Inferior parietal cortex (tissue), 1 donor: ENCODE measurements at regions not wholly inside any gene's neighbourhood (a gene's known extent, or its start where the extent isn't known, plus 50 kb on each side); places are given as distances from the start of the nearest gene placed in this dataset.
A peak's percentile ranks its signal among the peaks of the same experiment; 100 is the strongest.

Experiments used
- DNase-seq: peaks from one replicate; pipeline ENCODE4 v3.0.0-alpha.2; 2016; ENCODE audit errors: extremely low spot score

DNA sequence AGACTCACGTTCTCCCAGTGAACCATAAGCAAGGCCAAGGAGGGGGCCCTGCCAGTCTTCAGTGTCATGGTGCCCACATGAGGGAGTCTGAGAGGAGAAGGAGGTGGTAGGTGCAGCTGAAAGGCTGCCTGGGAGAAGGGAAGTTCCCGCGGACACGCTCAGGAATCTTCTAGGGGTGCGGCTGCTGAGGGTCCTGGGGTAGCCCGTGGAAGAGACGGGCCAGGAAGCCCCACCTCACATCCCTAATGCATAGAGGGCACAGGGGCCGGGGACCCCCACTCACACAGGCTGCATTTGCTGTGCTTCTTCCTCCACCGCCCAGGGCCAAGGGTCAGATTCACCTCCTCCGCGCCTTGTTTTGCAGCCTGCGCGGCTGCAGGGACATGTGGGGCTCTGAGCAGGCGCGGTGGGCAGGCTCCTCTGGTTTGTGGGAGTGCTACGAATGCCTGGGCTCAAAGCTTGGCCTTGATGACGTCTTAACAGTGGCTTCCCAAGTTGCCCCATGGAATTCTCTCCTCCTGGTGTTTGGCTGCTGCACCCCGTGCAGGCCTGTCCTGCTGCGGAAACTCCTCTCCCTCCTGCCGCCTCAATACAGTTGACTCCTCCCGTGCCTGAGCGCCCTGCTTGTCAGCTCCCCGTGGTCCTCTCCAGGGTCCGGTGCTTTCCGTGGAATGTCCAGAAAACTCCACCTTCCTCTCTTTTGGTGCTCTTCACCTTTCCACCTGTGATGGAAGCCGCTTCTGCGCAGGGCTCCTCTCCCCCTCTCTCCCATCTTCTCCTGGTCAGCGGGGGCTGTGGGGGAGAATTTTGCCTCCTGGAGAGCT lies 95.7 kb downstream of the VAPA start:
- no peak for DNase-seq

DNA sequence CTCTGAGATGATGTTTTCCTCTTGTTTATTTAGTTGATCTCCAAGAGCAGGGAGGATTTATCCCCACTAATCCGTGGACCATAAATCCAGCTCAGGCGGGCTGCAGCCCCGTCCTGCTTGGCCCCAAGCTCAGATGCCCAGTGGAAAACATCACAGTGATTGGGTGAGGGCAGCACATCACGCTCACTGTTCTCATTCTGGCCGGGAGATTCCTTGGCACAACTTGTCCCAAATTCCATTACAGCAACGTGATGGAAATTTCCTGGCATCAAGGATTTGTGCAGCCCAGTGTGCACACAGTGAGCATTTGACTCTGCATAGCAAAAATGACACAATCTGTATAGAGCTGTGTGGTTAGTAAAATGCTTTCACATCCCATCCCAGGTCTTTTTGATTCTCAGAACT lies 96.8 kb downstream of the VAPA start:
- DNase-seq = peak; percentile 55

GRCh38 chr18:10011061-10011460 lies 97.2 kb downstream of the VAPA start:
- DNase-seq = no peak

GRCh38 chr18:10011751-10012150 lies 97.9 kb downstream of the VAPA start:
- DNase-seq = no peak

DNA sequence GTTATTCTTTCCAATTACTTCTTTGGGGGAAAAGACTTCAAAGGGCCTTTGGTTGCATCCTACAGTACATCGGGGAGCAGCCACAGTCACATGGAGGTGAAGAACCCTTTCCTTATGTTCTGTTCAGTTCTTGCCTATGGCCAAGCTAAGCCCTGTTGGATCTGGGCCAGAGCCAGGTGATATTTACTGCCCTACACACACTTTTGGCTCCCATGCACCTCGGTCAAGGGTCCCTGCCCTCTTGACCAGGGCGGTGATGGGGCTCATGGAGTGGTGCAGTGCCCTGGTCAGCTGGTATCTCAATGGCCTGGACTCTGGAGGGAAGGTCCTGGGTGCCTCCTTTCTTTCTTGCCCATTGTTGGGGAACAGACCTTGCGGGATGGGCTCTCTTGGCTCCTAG lies 98.7 kb downstream of the VAPA start:
- DNase-seq = no peak

DNA sequence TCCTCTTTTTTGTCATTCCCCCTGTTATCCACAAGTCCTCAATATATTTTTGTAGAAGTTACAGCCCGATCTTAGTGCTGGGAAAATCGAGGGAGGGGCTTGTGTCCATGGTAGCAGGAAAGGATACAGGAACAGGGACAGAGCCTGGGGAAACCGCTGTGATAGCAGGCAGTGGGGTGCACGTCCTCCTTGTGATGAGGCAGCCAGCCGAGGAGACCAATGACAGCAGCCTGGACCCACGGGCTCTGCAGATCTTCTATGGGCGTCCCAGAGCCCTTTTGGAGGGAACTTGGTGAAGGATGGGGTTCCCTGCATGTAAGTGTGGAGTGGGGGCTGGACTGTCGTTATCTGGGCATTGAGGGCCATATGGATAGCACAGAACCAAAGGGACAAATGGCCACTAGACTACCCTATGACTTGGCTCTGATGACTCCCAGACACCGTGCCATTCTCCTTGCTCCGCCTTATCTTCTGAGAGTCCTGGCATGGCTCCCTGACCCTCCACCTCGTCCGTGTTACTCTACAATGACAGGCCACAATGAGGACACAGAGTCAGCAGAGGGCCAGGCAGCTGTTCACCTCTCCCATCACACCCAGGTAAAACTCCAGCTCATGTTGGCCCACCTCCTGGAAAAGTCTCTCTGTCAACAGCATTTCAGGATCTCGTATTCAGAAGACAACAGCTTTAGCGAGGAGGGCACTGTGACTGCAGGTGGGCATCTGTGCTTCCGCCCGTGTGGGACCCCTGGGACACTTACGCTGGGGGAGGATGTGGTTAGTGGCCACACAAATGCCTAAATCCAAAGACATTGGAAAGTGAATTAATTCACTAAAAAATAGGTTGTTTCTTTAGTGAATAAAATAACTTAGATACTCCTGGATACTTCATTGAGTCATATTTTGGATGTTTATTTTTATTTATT lies 100.1 kb downstream of the VAPA start:
- no peak for DNase-seq

GRCh38 chr18:10015288-10015701 lies 101.5 kb downstream of the VAPA start:
- DNase-seq = no peak

GRCh38 chr18:10015941-10016819 lies 102.4 kb downstream of the VAPA start:
- DNase-seq = no peak

DNA sequence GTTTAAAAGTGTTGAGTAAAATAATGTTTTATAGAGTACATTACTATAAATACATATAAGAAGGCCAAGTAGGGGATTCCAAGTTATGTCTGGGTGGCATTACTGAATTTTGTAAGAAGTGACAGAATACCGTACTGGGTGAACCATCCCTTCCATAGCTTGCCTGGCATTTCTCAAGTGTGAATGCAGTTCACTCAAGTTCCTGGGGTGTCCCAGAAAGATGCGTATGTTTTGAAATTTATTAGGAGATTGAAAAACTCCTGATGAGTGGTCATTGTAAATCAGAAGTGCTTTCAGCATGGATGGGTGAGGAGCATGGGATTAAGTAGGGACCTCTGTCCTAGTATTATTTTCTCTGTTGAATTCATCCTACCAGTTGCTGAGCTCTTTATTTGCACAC lies 103.2 kb downstream of the VAPA start:
- DNase-seq = no peak

- no peak for DNase-seq
These were observed 104.5 kb downstream of the VAPA start for GRCh38 chr18:10018289-10018688.

- no peak for DNase-seq
These were observed 106.4 kb downstream of the VAPA start for GRCh38 chr18:10020171-10020570.

GRCh38 chr18:10022365-10022764 lies 108.5 kb downstream of the VAPA start:
- DNase-seq = no peak

DNA sequence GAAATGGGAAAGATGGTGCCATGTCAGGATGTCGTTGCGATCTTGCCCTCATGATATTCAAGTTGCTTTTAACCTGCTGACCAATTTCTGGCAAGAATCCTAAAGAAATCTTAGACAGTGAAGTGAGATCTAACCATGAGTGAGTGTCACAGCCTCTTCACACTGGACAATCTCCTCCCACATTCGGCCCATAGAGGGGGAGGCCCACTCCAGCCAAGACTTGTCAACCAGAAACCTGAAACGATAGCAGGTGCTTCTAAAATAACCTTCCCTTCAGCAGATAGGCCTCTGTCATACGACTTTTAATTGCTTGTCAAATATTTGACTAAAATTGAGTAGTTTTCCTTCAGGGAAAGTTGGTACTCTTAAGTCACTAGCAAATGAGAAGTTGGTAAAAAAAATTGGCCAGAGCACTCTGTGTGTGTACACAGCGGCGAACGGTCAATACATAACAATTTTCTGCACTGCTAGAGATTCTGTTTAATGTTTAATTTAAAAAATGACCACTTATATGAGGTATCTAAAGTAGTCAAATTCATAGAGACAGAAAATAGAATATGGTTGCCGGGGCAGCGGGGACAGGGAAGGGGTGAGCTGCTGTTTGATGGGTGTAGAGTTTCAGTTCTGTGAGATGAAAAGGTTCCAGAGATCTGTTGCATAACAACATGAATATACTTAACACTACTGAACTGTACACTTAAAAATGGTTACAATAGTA lies 110.2 kb downstream of the VAPA start:
- DNase-seq = no peak

DNA sequence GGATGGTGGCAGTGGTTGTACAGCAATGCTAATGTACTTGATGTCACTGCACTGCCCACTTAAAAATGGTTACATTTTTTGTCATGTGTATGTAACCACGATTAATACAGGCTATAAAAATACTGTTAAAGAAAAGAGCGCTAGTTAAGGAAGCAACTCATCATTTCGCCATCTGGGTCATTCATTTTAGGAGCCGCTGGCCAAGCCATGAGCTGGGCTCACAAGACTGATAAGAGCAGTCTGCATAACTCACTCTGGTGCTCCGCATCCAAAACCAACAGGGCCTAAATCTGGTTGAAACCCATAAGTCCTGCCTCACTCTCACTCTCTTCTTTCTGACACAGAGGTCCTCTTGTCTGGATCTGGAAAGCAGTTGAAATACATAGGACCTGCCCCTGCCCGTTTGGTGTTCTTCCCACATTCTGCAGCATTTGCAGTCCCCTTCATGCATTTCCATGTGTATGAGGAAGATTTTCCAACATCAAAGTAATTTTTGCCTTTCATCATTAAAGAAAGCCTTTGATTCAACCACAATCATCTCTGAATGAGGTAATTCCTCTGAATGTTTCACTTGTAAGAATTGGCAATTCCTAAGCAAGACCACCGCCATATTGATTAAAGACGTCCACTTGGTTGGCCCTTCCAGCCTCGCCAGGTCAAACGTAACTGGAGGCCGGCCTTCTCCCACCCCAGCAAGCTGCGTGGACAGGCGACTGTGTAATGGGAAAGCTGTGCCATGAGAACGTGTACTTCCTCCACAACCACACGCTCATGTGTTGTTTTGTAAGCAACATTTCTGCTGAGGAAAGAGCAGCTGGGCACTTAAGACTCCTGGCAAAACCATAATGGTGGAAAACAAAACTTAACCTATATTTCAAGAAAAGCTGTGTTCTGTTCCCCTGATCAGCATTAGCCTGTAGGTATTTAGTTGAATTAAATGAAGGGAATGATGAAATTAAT lies 112.2 kb downstream of the VAPA start:
- no peak for DNase-seq

DNA sequence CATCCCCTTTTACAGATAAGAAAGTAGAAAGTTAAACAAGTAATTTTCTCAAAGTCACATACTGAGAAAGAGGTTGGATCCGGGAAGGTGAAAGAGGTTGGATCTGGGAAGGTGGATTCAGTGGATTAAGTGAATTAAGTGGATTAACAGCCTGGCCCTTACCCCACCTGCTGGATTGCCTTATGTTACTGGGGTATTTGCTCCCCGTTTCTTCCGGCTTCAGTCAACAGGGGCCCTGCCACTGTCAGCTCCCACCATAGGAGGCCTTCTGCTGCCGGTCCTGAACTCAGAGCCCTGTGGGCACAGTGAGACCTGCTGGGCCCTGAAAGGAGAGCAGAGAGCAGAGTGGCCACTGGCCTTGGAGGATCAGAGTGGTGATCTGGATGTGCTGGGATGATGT lies 113.2 kb downstream of the VAPA start:
- DNase-seq = no peak

- no peak for DNase-seq
These were observed 113.6 kb downstream of the VAPA start for GRCh38 chr18:10027461-10027860.

DNA sequence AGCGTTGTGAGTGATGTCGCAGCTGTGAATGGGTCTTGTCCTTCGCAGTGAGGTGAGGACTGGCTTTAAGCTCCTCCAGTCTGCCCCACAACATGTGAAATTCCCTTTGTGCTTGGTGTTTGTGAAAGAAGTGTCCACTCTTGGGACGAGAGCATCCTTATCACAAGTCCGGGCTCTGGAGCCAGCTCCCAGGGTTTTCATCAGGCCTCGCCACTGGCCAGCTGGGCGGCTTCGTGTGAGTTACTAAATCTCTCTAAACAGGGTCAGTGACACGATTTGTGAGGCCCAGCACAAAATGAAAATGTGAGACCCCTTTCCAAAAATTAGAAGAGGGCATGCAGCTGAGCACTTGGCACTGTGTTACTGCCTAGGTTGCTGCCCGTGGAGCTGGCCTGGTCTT lies 115.9 kb downstream of the VAPA start:
- DNase-seq = no peak

- DNase-seq = no peak
These were observed 117.2 kb downstream of the VAPA start for GRCh38 chr18:10030816-10031541.

GRCh38 chr18:10032331-10033015 lies 118.7 kb downstream of the VAPA start:
- DNase-seq = no peak
